ENCODE measurements at regions not wholly inside any gene's neighbourhood (a gene's known extent, or its start where the extent isn't known, plus 50 kb on each side); places are given as distances from the start of the nearest gene placed in this dataset.

DNA sequence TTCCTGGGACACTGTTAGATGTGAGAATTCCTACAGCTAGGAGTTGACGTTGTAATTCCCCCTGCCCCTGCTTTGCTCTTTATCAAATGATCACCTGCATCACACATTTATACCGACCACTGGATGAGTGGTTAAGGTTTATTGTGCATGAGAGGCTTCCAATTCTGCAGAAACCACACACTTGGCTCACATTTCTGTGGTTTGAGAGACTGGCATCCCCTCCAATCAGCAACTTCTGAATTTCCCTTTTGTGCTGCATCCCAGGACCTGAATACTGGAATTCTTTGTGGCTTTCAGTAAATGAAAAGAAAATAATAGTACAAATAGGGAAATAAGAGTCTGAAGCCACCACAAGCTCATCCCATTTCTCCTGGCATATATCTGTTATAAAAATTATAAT, 628.7 kb upstream of the PIK3C3 start:
- no peak for DNase-seq

- no peak for DNase-seq
Observed at GRCh38 chr18:41324934-41325333, 630.1 kb upstream of the PIK3C3 start.

DNA sequence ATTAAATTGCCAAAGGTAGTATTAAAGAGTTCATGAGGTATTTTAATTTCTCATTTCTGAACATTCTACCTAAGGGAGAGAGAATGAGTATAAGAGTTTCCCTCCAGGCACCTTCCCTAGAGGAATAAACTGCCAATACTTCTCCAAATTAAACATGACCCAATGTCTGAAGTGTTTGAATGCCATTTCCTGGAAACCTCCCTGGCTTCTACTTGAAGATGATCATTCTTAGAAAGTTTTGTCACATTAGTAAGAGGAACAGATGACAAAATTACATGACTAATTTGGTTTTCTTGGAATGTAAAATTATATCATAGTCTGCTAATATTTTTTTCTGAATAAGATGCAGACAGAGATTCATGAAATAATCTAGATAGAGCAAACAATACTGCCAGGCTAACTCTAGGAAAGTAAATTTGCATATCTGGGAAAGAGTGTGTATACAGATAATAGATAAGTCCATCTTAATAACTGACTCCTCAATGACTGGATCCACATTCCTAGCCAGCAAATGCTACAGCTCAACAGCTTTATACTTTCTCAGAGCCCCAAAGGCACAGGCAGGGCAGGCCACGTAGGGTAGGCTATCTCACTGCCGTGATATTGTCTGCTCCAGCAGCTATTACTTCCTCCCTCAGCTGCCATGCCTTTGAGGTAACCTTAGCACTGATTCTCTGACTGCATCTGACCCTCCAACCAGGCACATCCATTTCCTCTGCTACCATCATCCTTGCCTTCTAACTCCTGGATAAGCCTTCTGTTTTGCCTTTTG, 630.8 kb upstream of the PIK3C3 start:
- DNase-seq, result no peak

GRCh38 chr18:41323044-41323443, 632.0 kb upstream of the PIK3C3 start:
- no peak for DNase-seq

GRCh38 chr18:41320100-41320499, 634.9 kb upstream of the PIK3C3 start:
- DNase-seq, result no peak

DNA sequence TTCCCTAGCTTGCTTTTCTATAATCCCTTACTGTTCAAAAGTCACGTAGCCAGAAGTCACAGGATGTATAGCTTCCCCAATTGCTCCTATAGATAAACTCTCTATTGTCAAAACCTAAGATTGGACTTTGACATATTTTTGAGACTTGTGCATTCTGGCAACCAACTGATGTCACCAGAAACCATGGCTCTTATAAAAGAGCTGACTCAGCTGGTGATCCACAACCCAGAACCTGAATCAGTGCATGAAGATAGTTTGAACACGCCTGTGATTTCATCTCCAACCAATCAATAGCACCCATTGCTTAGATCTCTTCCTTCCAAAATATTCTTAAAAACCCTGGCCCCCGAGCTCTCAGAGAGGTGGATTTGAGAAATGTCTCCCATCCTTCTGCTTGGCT, 639.9 kb upstream of the PIK3C3 start:
- DNase-seq, result no peak

GRCh38 chr18:41311571-41312547, 643.2 kb upstream of the PIK3C3 start:
- no peak for DNase-seq

DNA sequence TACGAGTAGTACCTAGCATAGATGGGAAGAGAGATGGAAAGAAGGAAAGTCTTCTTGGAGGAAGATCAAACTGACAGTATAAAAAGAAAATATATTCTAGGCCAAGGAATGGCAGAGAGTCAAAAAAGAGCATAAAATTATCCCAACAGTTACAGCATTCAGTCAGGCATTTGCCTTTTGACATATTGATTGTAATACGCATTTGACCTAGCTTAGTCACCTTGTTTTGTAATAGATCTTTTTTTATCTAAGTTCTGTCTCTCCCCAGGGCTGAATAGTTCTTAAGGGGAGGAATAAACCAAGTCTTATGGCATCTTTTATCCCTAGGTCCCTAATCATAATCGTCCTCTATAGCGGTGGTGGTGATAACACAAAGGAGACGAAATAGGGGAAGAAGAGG, 657.3 kb upstream of the PIK3C3 start:
- DNase-seq, result no peak

- DNase-seq, result no peak
Observed at GRCh38 chr18:41269294-41269693, 685.7 kb upstream of the PIK3C3 start.

GRCh38 chr18:41268271-41268670, 686.8 kb upstream of the PIK3C3 start:
- no peak for DNase-seq

GRCh38 chr18:41266616-41267015, 688.4 kb upstream of the PIK3C3 start:
- no peak for DNase-seq

- DNase-seq, result no peak
Observed at GRCh38 chr18:41266204-41266603, 688.8 kb upstream of the PIK3C3 start.

DNA sequence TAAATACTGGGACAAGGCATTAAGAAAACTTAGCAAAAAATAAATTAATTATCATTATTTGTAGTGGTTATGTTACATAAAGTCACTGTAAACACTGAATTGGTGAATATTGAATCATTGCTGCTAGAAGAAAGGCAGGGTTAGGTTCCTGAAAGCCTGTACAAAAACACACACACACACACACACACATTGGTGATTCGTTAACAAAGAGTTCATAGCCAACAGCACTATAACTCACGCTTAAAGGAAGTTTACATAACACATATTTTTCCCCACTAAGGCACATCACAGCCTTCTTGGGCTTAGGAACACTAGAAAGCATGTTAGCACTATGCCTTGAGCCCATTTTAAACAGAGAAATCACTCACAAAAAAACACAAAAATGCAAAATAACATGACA, 690.0 kb upstream of the PIK3C3 start:
- DNase-seq, result no peak

DNA sequence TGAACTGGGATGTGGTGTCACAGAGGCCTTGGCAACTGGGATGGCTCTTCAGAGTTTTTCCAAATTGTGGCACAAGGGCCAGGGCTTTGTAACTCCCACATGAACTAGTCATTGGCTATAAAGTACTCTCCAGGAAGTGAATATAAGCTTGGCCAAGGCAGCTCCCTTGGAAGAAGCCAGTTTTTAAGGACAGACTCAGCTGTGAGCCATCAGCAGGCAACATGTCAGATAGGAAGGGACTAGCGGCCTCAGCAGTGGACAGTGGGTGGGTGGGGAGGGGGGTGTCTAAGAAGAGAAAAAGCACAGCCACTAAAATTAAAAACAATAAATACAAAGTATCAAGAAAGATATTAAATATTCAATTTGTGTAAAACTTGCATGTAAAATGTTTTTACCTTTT, 691.1 kb upstream of the PIK3C3 start:
- no peak for DNase-seq

DNA sequence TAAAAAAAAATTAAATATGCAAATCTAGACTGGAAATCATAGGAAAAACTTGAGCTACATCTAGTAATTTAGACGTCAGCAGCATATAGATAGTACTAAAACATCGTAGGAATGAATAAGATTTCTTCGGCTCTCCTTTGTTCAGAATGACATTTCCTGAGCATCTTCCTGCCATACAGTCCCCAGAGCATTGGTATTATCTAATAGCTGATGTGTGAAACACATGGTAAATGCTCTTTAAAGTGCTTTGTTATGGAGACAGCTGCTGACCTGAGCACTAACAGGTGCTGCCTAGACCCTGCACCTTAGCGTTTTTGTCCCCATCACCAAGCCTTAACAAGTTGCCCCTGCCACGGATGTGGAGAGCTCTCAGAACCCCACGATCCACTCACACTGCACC, 692.3 kb upstream of the PIK3C3 start:
- no peak for DNase-seq

GRCh38 chr18:41244591-41245037, 710.4 kb upstream of the PIK3C3 start:
- DNase-seq, result no peak

DNA sequence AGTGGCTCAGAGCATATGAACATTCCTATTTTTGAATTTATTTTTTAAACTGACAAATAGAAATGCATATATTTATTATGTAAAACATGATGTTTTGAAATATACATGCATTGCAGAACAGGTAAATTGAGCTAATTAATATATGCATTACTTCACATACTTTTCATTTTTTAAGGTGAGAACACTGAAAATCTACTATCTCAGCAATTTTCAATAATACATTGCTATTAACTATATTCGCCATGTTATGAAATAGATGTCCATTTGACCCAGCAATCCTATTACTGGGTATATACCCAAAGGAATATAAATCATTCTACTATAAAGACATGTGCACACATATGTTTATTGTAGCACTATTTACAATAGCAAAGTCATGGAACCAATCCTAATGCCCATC, 717.7 kb upstream of the PIK3C3 start:
- no peak for DNase-seq

GRCh38 chr18:41231681-41232080, 723.4 kb upstream of the PIK3C3 start:
- no peak for DNase-seq

GRCh38 chr18:41227993-41228392, 727.0 kb upstream of the PIK3C3 start:
- DNase-seq, result no peak

- DNase-seq, result no peak
Observed at GRCh38 chr18:41226911-41227310, 728.1 kb upstream of the PIK3C3 start.

DNA sequence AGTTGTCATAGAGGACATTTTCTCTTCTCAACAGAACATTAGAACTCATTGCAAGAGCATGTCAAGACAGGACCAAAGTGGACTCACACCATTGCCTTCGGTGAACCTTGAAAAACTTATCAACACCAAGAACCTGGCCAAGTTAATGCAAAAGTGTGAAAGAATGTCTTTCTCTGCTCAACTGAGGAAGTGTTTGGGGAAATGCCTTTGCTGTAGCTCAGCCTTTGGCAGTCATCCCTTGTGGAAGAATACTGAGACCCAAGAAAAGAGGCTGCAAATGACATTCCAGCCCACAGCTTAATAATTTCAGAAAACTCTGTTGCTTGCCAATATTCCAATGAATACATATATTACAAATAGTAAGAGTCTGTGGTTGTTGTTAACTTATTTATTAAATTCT, 728.8 kb upstream of the PIK3C3 start:
- no peak for DNase-seq

DNA sequence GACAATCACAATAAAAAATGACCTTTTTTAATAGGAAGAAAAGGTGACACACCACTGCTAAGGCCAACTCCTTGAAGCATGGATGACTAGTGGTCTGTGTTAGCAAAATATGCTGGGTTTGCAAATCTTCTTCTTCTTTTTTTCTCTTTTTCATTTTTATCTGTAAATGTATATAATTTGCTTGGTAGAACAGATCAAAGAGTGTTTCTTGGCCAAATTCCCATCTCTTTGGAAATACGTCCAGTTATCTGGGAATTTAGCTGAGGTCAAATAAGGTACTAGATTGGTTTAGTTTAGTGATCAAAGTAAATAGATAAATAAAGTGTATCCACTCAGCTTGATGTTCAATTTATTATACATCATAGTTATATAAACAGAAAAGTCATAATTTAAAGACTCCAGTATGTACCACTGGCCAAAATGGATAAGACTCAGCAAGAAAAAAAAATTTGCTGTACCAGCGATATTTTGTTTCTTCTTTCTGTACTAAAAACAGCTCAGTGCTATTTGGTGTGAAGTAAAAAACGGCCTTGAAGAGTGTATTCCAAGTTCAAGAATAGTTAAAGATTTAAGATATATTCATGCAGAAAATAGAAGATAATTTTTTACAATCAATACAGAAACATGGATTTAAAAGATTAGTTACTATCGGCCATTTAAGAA, 738.6 kb upstream of the PIK3C3 start:
- no peak for DNase-seq

DNA sequence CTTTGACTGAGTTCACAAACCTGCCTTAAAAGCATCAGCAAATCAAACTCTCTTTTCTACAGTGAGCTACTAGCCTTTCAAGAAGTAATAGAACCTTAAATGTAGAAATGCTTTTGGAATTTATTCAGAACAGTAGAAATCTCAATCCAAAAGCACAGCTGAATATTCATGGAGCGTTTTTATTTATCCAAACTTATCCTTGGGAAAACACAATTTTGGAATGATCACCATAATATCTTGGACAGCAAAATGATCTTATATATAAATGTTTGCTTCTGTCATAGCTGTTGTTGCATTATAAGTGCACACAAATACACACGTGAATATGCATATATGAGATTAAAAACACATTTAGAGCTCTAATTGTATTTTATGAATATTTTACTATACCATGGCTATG, 747.3 kb upstream of the PIK3C3 start:
- DNase-seq, result no peak
